PC-9 (cell line): ENCODE measurements at regions not wholly inside any gene's neighbourhood (a gene's known extent, or its start where the extent isn't known, plus 50 kb on each side); places are given as distances from the start of the nearest gene placed in this dataset.
"Not testable (repeated sequence)": the region's sequence is repeated elsewhere in the genome, so short reads cannot be mapped to it uniquely, and the experiment has no call there.

ENCODE experiments used
- BruUV-seq: library from RNA; stranded (reverse); fragments of 400-500 nt; replicated peaks from 2 replicates; lab custom pipeline; 2021; lab: Mats Ljungman, UMichigan
- CTCF ChIA-PET: fragments of 300-600 bp; sonication (Branson Sonifier 250); formaldehyde crosslinking; loops from one replicate; lab custom pipeline; 2022; ENCODE audit warnings: antibody characterized with exemption; lab: Charles Lee
- POLR2A ChIA-PET: fragments of 300-600 bp; sonication (Branson Sonifier 250); formaldehyde crosslinking; loops from one replicate; lab custom pipeline; 2022; ENCODE audit warnings: antibody characterized with exemption; ENCODE audit not compliant: unreplicated experiment; lab: Charles Lee
- DNase-seq, 2 experiments: peaks; one replicate each; pipeline versions ENCODE4 v3.0.0 to v3.0.0-alpha.2; 2015 to 2022; ENCODE audit warnings: mixed read lengths in 1 of 2
- H2AFZ ChIP-seq: fragments of 200-600 bp; sonication (generic); 2 replicates; pipeline ENCODE4 v1.8.1; 2017; ENCODE audit warnings: antibody characterized with exemption
- H3F3A ChIP-seq: fragments of 200-600 bp; sonication (generic); 2 replicates; pipeline ENCODE4 v1.8.1; 2017; ENCODE audit warnings: antibody characterized with exemption, mild to moderate bottlenecking, low read depth; ENCODE audit not compliant: insufficient read depth
- H3K27ac ChIP-seq: fragments of 200-600 bp; sonication (generic); 2 replicates; pipeline ENCODE4 v1.6.1; 2016; ENCODE audit warnings: mixed run types
- H3K27me3 ChIP-seq: fragments of 200-600 bp; sonication (generic); 2 replicates; pipeline ENCODE4 v1.6.1; 2016; ENCODE audit warnings: low read depth, mixed run types; ENCODE audit not compliant: insufficient read depth
- H3K36me3 ChIP-seq: fragments of 200-600 bp; sonication (generic); 2 replicates; pipeline ENCODE4 v1.6.1; 2016; ENCODE audit warnings: low read depth, mixed run types
- H3K4me1 ChIP-seq: fragments of 200-600 bp; sonication (generic); replicated peaks from 2 replicates; pipeline ENCODE4 v1.6.1; 2016; ENCODE audit warnings: mixed run types; ENCODE audit not compliant: insufficient read depth
- H3K4me2 ChIP-seq: fragments of 200-600 bp; sonication (generic); 2 replicates; pipeline ENCODE4 v1.6.1; 2017; ENCODE audit warnings: mixed run types
- H3K4me3 ChIP-seq: fragments of 200-600 bp; sonication (generic); 2 replicates; pipeline ENCODE4 v1.6.1; 2016; ENCODE audit warnings: mixed run types
- H3K79me2 ChIP-seq: fragments of 200-600 bp; sonication (generic); 2 replicates; pipeline ENCODE4 v1.6.1; 2017; ENCODE audit warnings: low read depth, mixed run types
- H3K9me2 ChIP-seq: fragments of 200-600 bp; sonication (generic); 2 replicates; pipeline ENCODE4 v1.8.1; 2017; ENCODE audit warnings: mild to moderate bottlenecking; ENCODE audit not compliant: insufficient read depth
- H3K9me3 ChIP-seq: fragments of 200-600 bp; sonication (generic); 2 replicates; pipeline ENCODE4 v1.8.1; 2016; ENCODE audit warnings: low read depth; ENCODE audit not compliant: insufficient read depth
- H4K20me1 ChIP-seq: fragments of 200-600 bp; sonication (generic); 2 replicates; pipeline ENCODE4 v1.8.1; 2017; ENCODE audit not compliant: insufficient read depth
- EZH2 ChIP-seq: fragments of 200-600 bp; sonication (generic); IDR thresholded peaks from 2 replicates; pipeline ENCODE4 v1.8.0; 2017; ENCODE audit warnings: antibody characterized with exemption, low read depth
- intact Hi-C: fragments of 100-400 bp; cut with micrococcal nuclease; formaldehyde crosslinking; loops from one replicate; pipeline ENCODE4 v1.10.0; 2022; ENCODE audit not compliant: unreplicated experiment
- TF ChIP-seq, protein P1 (sequence below): fragments of 200-600 bp; sonication (generic); conservative IDR thresholded peaks from 2 replicates; pipeline ENCODE4 v1.6.1; 2017; ENCODE audit warnings: mixed run types, antibody characterized with exemption, mild to moderate bottlenecking, moderate library complexity

DNA sequence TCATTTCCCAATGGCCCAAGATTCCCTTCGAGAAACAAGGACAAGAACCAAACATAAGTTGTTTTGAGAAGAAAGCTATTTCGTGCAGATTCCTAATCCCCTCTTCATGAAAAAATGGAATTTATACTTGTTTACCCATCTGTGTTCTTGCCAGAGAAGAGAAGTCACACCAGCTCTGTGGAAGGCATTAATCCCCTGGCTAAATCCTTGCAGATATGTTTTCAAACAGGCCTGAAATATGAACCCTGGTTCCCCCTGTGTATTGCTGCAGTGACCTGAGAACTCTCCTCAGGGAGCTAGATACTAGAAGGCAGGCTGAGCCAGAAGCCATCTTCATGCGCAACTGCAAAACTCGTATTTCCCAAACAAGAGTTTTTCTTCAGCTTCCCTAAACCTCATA is 337.7 kb downstream of the NEK10 start:
- BruUV-seq, result no TSS peak
- H3K79me2 ChIP-seq, result no peaks in the 10 kb centered on the region
- no peaks in the 10 kb centered on the region for H4K20me1 ChIP-seq
- intact Hi-C loops, result no loop called here
- ChIA-PET CTCF (no interaction called here), POLR2A (no interaction called here)
- no peak overlapping the region for H3K4me2 ChIP-seq
- no peak overlapping the region for H3K4me3 ChIP-seq
- H3K36me3 ChIP-seq, result no peaks in the 10 kb centered on the region
- no peaks in the 10 kb centered on the region for H3K27me3 ChIP-seq
- TF ChIP-seq, protein P1, sequence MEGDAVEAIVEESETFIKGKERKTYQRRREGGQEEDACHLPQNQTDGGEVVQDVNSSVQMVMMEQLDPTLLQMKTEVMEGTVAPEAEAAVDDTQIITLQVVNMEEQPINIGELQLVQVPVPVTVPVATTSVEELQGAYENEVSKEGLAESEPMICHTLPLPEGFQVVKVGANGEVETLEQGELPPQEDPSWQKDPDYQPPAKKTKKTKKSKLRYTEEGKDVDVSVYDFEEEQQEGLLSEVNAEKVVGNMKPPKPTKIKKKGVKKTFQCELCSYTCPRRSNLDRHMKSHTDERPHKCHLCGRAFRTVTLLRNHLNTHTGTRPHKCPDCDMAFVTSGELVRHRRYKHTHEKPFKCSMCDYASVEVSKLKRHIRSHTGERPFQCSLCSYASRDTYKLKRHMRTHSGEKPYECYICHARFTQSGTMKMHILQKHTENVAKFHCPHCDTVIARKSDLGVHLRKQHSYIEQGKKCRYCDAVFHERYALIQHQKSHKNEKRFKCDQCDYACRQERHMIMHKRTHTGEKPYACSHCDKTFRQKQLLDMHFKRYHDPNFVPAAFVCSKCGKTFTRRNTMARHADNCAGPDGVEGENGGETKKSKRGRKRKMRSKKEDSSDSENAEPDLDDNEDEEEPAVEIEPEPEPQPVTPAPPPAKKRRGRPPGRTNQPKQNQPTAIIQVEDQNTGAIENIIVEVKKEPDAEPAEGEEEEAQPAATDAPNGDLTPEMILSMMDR, result no peak
- no peak for TF ChIP-seq EZH2
- H3F3A ChIP-seq, result no peaks in the 10 kb centered on the region
- no peaks in the 10 kb centered on the region for H3K9me2 ChIP-seq
- H3K4me1 ChIP-seq, result no peaks in the 10 kb centered on the region
- H3K27ac ChIP-seq, result no peak overlapping the region
- no peaks in the 10 kb centered on the region for H3K9me3 ChIP-seq
- no peak overlapping the region for H2AFZ ChIP-seq
- DNase-seq, result no peak

DNA sequence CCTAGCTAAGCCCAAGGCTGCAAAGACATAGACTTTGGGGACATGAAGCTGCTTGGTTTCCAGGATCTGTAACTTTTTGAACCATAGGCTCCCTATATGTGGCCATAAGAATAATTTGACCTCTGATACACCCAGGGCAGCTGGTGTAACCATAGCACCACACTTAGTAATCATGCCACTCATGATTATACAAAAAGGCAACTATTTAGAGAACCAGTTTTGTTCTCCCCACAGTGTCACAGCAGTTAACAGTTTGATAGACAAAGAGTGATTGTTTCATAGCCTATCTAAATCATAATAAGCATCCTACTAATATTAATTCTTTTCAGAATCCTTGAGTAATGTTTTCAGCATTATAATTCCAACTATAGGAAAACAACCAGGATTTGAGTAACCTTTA is 334.9 kb downstream of the NEK10 start:
- no peak for TF ChIP-seq EZH2
- TF ChIP-seq, protein P1, result no peak
- ChIA-PET POLR2A (no interaction called here), CTCF (no interaction called here)
- Histone ChIP-seq H3K27me3 (no peaks in the 10 kb centered on the region), H3K4me3 (no peak overlapping the region), H3K4me2 (no peak overlapping the region), H3K4me1 (no peaks in the 10 kb centered on the region), H3K9me3 (no peaks in the 10 kb centered on the region), H3K9me2 (no peaks in the 10 kb centered on the region), H3K27ac (no peak overlapping the region), H3F3A (no peaks in the 10 kb centered on the region), H4K20me1 (no peaks in the 10 kb centered on the region), H3K79me2 (no peaks in the 10 kb centered on the region), H3K36me3 (no peaks in the 10 kb centered on the region), H2AFZ (no peak overlapping the region)
- no peak for DNase-seq
- intact Hi-C loops, result no loop called here
- no TSS peak for BruUV-seq

DNA sequence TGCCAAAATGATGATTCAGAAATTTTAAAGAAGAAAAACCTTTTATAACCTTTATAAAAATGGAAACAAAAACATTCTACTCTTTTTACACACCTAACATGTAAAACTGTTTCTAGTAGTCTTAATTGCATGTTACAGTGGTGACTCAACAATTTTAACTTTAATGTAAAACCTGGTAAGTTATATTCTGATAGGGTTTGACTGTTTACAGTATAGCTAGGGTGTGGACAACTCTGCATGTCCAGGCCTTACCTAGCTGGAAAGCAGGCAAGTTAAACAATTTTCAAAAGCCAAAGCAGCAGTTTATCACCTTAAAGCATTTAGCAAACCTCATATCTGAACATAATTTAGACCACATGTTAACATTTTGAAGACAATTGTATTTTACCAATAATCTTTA is 328.5 kb downstream of the NEK10 start:
- no peak overlapping the region for H3K27ac ChIP-seq
- H3K4me2 ChIP-seq, result no peak overlapping the region
- no peak for TF ChIP-seq EZH2
- TF ChIP-seq, protein P1, result no peak
- H3K27me3 ChIP-seq, result no peaks in the 10 kb centered on the region
- no peaks in the 10 kb centered on the region for H3K79me2 ChIP-seq
- POLR2A ChIA-PET, result no interaction called here
- DNase-seq, result no peak
- no peak overlapping the region for H3K4me3 ChIP-seq
- H3K36me3 ChIP-seq, result no peaks in the 10 kb centered on the region
- intact Hi-C loops, result no loop called here
- no TSS peak for BruUV-seq
- H3K9me2 ChIP-seq, result no peaks in the 10 kb centered on the region
- no peaks in the 10 kb centered on the region for H3F3A ChIP-seq
- H2AFZ ChIP-seq, result no peak overlapping the region
- H3K4me1 ChIP-seq, result no peaks in the 10 kb centered on the region
- CTCF ChIA-PET, result no interaction called here
- H3K9me3 ChIP-seq, result no peaks in the 10 kb centered on the region
- H4K20me1 ChIP-seq, result no peaks in the 10 kb centered on the region

DNA sequence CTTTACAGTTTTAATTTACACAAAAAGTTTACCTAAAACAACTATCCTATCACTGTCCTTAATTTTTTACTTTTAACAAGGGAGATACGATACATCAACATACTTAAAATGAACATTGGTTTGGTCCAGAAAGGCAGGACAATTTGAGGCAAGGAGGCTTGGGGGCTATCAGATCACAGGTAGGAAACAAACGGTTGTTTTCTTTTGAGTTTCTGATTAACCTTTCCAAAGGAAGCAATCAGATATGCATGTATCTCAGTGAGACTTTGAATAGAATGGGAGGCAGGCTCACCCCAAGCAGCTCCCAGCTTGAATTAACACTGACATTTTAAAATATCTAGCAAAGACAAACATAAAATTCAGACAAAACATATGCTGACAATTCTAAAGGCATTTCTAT is 326.6 kb downstream of the NEK10 start:
- H3F3A ChIP-seq, H3K9me2 ChIP-seq, H2AFZ ChIP-seq, DNase-seq, H3K4me3 ChIP-seq, intact Hi-C loops, H3K27me3 ChIP-seq, POLR2A ChIA-PET, H3K9me3 ChIP-seq, CTCF ChIA-PET, BruUV-seq, H3K4me2 ChIP-seq, H3K36me3 ChIP-seq, H3K4me1 ChIP-seq, H4K20me1 ChIP-seq, H3K27ac ChIP-seq, H3K79me2 ChIP-seq: not testable (repeated sequence)
